GM23338 (cell line): ENCODE measurements at regions not wholly inside any gene's neighbourhood (a gene's known extent, or its start where the extent isn't known, plus 50 kb on each side); places are given as distances from the start of the nearest gene placed in this dataset.

Experiments
- ATAC-seq: fragments of 200-7000 bp; cut with Tn5 transposase; 3 replicates; pipeline ENCODE4 v1.9.1; 2020
- DNase-seq: peaks from one replicate; pipeline ENCODE4 v3.0.0-alpha.2; 2015; ENCODE audit warnings: low spot score
- H2AFZ ChIP-seq: fragments of 200-600 bp; sonication (generic); 2 replicates; pipeline ENCODE4 v1.8.0; 2016; ENCODE audit warnings: antibody characterized with exemption, mild to moderate bottlenecking, moderate library complexity
- H3F3A ChIP-seq: fragments of 200-600 bp; sonication (generic); replicated peaks from 2 replicates; pipeline ENCODE4 v1.8.0; 2017; ENCODE audit warnings: antibody characterized with exemption, mixed run types, low read depth
- H3K27ac ChIP-seq: fragments of 200-600 bp; sonication (generic); 2 replicates; pipeline ENCODE4 v1.6.1; 2016; ENCODE audit warnings: low read depth
- H3K27me3 ChIP-seq: fragments of 200-600 bp; sonication (generic); 2 replicates; pipeline ENCODE4 v1.8.0; 2016; ENCODE audit warnings: mild to moderate bottlenecking, mixed run types, moderate library complexity; ENCODE audit not compliant: insufficient read depth
- H3K36me3 ChIP-seq: fragments of 200-600 bp; sonication (generic); 2 replicates; pipeline ENCODE4 v1.8.0; 2016; ENCODE audit warnings: mild to moderate bottlenecking; ENCODE audit not compliant: insufficient read depth
- H3K4me1 ChIP-seq: fragments of 200-600 bp; sonication (generic); 2 replicates; pipeline ENCODE4 v1.8.0; 2016; ENCODE audit warnings: mild to moderate bottlenecking, moderate library complexity; ENCODE audit not compliant: insufficient read depth
- H3K4me2 ChIP-seq: fragments of 200-600 bp; sonication (generic); 2 replicates; pipeline ENCODE4 v1.7.1; 2017; ENCODE audit warnings: mixed run types
- H3K4me3 ChIP-seq: fragments of 200-600 bp; sonication (generic); 2 replicates; pipeline ENCODE4 v1.6.1; 2016; ENCODE audit warnings: mixed run types
- H3K79me2 ChIP-seq: fragments of 200-600 bp; sonication (generic); replicated peaks from 2 replicates; pipeline ENCODE4 v1.8.0; 2017; ENCODE audit warnings: mild to moderate bottlenecking; ENCODE audit not compliant: insufficient read depth
- H3K9me2 ChIP-seq: fragments of 200-600 bp; sonication (generic); 2 replicates; pipeline ENCODE4 v1.8.0; 2017; ENCODE audit not compliant: insufficient read depth
- H4K20me1 ChIP-seq: fragments of 200-600 bp; sonication (generic); replicated peaks from 2 replicates; pipeline ENCODE4 v1.8.0; 2017; ENCODE audit warnings: mild to moderate bottlenecking; ENCODE audit not compliant: insufficient read depth
- H3K27ac Mint-ChIP-seq: 2 replicates; pipeline ENCODE4 v1.8.0; 2020; ENCODE audit warnings: inconsistent platforms, mild to moderate bottlenecking, moderate library complexity, mixed read lengths
- H3K27me3 Mint-ChIP-seq: 3 replicates; pipeline ENCODE4 v1.8.0; 2022; ENCODE audit warnings: low read depth, mild to moderate bottlenecking, moderate library complexity, mixed read lengths, inconsistent platforms; ENCODE audit not compliant: insufficient read depth, poor library complexity
- H3K36me3 Mint-ChIP-seq: 3 replicates; pipeline ENCODE4 v1.8.0; 2021; ENCODE audit warnings: low read depth, mild to moderate bottlenecking, inconsistent platforms, moderate library complexity, mixed read lengths
- H3K4me1 Mint-ChIP-seq: 3 replicates; pipeline ENCODE4 v1.8.0; 2020; ENCODE audit warnings: mild to moderate bottlenecking, inconsistent platforms, mixed read lengths
- H3K4me3 Mint-ChIP-seq: 3 replicates; pipeline ENCODE4 v1.8.0; 2021; ENCODE audit warnings: moderate library complexity, mild to moderate bottlenecking, inconsistent platforms, mixed read lengths
- H3K9me3 Mint-ChIP-seq: 3 replicates; pipeline ENCODE4 v1.8.0; 2020; ENCODE audit warnings: moderate library complexity, mild to moderate bottlenecking, inconsistent platforms, mixed read lengths
- CREB1 ChIP-seq: fragments of 250-450 bp; sonication (Bioruptor Pico); IDR thresholded peaks from 2 replicates; pipeline ENCODE4 v1.5.0; 2020; ENCODE audit warnings: low read depth, mild to moderate bottlenecking, moderate library complexity
- CTCF ChIP-seq, 2 experiments: fragments of 200-600 bp in 1 of 2; sonication (generic) in 1 of 2; conservative IDR thresholded peaks; 2 replicates each; pipeline versions ENCODE4 v1.5.1 to v1.6.1; 2016 to 2017; ENCODE audit warnings: antibody characterized with exemption in 2 of 2, low read depth in 2 of 2, mild to moderate bottlenecking in 2 of 2, moderate library complexity in 1 of 2
- EZH2 ChIP-seq: fragments of 200-600 bp; sonication (generic); IDR thresholded peaks from one replicate; pipeline ENCODE4 v1.8.0; 2017; ENCODE audit warnings: antibody characterized with exemption, mild to moderate bottlenecking, low read depth; ENCODE audit not compliant: unreplicated experiment
- EZH2phosphoT487 ChIP-seq: fragments of 200-600 bp; sonication (generic); IDR thresholded peaks from one replicate; pipeline ENCODE4 v1.8.1; 2018; ENCODE audit warnings: antibody characterized with exemption; ENCODE audit not compliant: unreplicated experiment
- JUNB ChIP-seq: IDR thresholded peaks from one replicate; pipeline ENCODE4 v1.6.1; 2016; ENCODE audit warnings: antibody characterized with exemption; ENCODE audit not compliant: unreplicated experiment
- NANOG ChIP-seq: IDR thresholded peaks from 2 replicates; pipeline ENCODE4 v1.6.1; 2016; ENCODE audit warnings: antibody characterized with exemption, borderline replicate concordance
- POLR2AphosphoS5 ChIP-seq: IDR thresholded peaks from 2 replicates; pipeline ENCODE4 v1.6.1; 2016; ENCODE audit warnings: antibody characterized with exemption, low read depth
- REST ChIP-seq: IDR thresholded peaks from one replicate; pipeline ENCODE4 v1.6.1; 2018; ENCODE audit warnings: antibody characterized with exemption; ENCODE audit not compliant: unreplicated experiment
- STAT1 ChIP-seq: IDR thresholded peaks from one replicate; pipeline ENCODE4 v1.6.1; 2016; ENCODE audit warnings: antibody characterized with exemption; ENCODE audit not compliant: unreplicated experiment
- ZNF114 ChIP-seq: fragments of 250-450 bp; sonication (Bioruptor Pico); IDR thresholded peaks from 2 replicates; pipeline ENCODE4 v1.5.0; 2020; ENCODE audit warnings: mild to moderate bottlenecking, moderate library complexity
- ZNF331 ChIP-seq: fragments of 250-450 bp; sonication (Bioruptor Pico); IDR thresholded peaks from 2 replicates; pipeline ENCODE4 v1.5.0; 2020; ENCODE audit warnings: low read depth, mild to moderate bottlenecking, moderate library complexity
- TF ChIP-seq, protein P1 (sequence below): fragments of 250-450 bp; sonication (Bioruptor Pico); IDR thresholded peaks from 2 replicates; pipeline ENCODE4 v1.5.0; 2020; ENCODE audit warnings: mild to moderate bottlenecking, moderate library complexity
- TF ChIP-seq, protein P2 (sequence below): IDR thresholded peaks from 2 replicates; pipeline ENCODE4 v1.6.1; 2016; ENCODE audit warnings: antibody characterized with exemption

- no peak overlapping the region for H3K27ac Mint-ChIP-seq
- H3K9me3 Mint-ChIP-seq: no peaks in the 10 kb centered on the region
- H3K27me3 Mint-ChIP-seq: peaks cover 5% of the 10 kb centered on the region
- no peak overlapping the region for H2AFZ ChIP-seq
- H3K4me1 ChIP-seq: no peaks in the 10 kb centered on the region
- no peaks in the 10 kb centered on the region for H3K27me3 ChIP-seq
- no peak overlapping the region for H3K4me3 ChIP-seq
- no peaks in the 10 kb centered on the region for H4K20me1 ChIP-seq
- H3K4me3 Mint-ChIP-seq: no peak overlapping the region
- H3K36me3 ChIP-seq: no peaks in the 10 kb centered on the region
- no peak overlapping the region for H3K27ac ChIP-seq
- no peak for DNase-seq
- H3K4me2 ChIP-seq: no peak overlapping the region
- no peaks in the 10 kb centered on the region for H3K79me2 ChIP-seq
- ATAC-seq: no peak
- H3K9me2 ChIP-seq: no peaks in the 10 kb centered on the region
- H3F3A ChIP-seq: no peaks in the 10 kb centered on the region
- peaks cover 13% of the 10 kb centered on the region for H3K4me1 Mint-ChIP-seq
- TF ChIP-seq NANOG (no peak), STAT1 (no peak), CREB1 (CRISPR knock-in tag) (no peak), EZH2phosphoT487 (no peak), REST (no peak), ZNF114 (CRISPR knock-in tag) (no peak), CTCF (conservative IDR thresholded peaks at IDR 0.05; ENCODE audit: low read depth in 2 of 2) (no peak), EZH2 (no peak), ZNF331 (CRISPR knock-in tag) (no peak), JUNB (no peak), POLR2AphosphoS5 (no peak)
- TF ChIP-seq, protein P1, sequence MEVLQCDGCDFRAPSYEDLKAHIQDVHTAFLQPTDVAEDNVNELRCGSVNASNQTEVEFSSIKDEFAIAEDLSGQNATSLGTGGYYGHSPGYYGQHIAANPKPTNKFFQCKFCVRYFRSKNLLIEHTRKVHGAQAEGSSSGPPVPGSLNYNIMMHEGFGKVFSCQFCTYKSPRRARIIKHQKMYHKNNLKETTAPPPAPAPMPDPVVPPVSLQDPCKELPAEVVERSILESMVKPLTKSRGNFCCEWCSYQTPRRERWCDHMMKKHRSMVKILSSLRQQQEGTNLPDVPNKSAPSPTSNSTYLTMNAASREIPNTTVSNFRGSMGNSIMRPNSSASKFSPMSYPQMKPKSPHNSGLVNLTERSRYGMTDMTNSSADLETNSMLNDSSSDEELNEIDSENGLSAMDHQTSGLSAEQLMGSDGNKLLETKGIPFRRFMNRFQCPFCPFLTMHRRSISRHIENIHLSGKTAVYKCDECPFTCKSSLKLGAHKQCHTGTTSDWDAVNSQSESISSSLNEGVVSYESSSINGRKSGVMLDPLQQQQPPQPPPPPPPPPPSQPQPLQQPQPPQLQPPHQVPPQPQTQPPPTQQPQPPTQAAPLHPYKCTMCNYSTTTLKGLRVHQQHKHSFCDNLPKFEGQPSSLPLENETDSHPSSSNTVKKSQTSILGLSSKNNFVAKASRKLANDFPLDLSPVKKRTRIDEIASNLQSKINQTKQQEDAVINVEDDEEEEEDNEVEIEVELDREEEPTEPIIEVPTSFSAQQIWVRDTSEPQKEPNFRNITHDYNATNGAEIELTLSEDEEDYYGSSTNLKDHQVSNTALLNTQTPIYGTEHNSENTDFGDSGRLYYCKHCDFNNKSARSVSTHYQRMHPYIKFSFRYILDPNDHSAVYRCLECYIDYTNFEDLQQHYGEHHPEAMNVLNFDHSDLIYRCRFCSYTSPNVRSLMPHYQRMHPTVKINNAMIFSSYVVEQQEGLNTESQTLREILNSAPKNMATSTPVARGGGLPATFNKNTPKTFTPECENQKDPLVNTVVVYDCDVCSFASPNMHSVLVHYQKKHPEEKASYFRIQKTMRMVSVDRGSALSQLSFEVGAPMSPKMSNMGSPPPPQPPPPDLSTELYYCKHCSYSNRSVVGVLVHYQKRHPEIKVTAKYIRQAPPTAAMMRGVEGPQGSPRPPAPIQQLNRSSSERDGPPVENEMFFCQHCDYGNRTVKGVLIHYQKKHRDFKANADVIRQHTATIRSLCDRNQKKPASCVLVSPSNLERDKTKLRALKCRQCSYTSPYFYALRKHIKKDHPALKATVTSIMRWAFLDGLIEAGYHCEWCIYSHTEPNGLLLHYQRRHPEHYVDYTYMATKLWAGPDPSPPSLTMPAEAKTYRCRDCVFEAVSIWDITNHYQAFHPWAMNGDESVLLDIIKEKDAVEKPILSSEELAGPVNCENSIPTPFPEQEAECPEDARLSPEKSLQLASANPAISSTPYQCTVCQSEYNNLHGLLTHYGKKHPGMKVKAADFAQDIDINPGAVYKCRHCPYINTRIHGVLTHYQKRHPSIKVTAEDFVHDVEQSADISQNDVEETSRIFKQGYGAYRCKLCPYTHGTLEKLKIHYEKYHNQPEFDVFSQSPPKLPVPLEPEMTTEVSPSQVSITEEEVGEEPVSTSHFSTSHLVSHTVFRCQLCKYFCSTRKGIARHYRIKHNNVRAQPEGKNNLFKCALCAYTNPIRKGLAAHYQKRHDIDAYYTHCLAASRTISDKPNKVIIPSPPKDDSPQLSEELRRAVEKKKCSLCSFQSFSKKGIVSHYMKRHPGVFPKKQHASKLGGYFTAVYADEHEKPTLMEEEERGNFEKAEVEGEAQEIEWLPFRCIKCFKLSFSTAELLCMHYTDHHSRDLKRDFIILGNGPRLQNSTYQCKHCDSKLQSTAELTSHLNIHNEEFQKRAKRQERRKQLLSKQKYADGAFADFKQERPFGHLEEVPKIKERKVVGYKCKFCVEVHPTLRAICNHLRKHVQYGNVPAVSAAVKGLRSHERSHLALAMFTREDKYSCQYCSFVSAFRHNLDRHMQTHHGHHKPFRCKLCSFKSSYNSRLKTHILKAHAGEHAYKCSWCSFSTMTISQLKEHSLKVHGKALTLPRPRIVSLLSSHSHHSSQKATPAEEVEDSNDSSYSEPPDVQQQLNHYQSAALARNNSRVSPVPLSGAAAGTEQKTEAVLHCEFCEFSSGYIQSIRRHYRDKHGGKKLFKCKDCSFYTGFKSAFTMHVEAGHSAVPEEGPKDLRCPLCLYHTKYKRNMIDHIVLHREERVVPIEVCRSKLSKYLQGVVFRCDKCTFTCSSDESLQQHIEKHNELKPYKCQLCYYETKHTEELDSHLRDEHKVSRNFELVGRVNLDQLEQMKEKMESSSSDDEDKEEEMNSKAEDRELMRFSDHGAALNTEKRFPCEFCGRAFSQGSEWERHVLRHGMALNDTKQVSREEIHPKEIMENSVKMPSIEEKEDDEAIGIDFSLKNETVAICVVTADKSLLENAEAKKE (CRISPR knock-in tag): no peak
- TF ChIP-seq, protein P2, sequence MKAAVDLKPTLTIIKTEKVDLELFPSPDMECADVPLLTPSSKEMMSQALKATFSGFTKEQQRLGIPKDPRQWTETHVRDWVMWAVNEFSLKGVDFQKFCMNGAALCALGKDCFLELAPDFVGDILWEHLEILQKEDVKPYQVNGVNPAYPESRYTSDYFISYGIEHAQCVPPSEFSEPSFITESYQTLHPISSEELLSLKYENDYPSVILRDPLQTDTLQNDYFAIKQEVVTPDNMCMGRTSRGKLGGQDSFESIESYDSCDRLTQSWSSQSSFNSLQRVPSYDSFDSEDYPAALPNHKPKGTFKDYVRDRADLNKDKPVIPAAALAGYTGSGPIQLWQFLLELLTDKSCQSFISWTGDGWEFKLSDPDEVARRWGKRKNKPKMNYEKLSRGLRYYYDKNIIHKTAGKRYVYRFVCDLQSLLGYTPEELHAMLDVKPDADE: no peak
- H3K36me3 Mint-ChIP-seq: no peaks in the 10 kb centered on the region
These were observed 345.6 kb downstream of the MYCN start for GRCh38 chr2:16285813-16286510.
